Glutamatergic neuron (in vitro differentiated cells): ENCODE measurements at regions not wholly inside any gene's neighbourhood (a gene's known extent, or its start where the extent isn't known, plus 50 kb on each side); places are given as distances from the start of the nearest gene placed in this dataset.

Experiments
- DNase-seq: peaks from one replicate; pipeline ENCODE4 v3.0.0; 2022
- H3K27ac Mint-ChIP-seq: one replicate; pipeline ENCODE4 v1.8.0; 2020; ENCODE audit warnings: mild to moderate bottlenecking, mixed read lengths, inconsistent platforms; ENCODE audit not compliant: unreplicated experiment
- H3K27me3 Mint-ChIP-seq: one replicate; pipeline ENCODE4 v1.8.0; 2020; ENCODE audit warnings: mild to moderate bottlenecking, moderate library complexity, mixed read lengths, inconsistent platforms; ENCODE audit not compliant: unreplicated experiment
- H3K36me3 Mint-ChIP-seq: one replicate; pipeline ENCODE4 v1.8.0; 2020; ENCODE audit warnings: mild to moderate bottlenecking, mixed read lengths, inconsistent platforms; ENCODE audit not compliant: unreplicated experiment
- H3K4me1 Mint-ChIP-seq: one replicate; pipeline ENCODE4 v1.8.0; 2020; ENCODE audit warnings: mild to moderate bottlenecking, low read depth, mixed read lengths, inconsistent platforms; ENCODE audit not compliant: unreplicated experiment
- H3K4me3 Mint-ChIP-seq: one replicate; pipeline ENCODE4 v1.8.0; 2020; ENCODE audit warnings: mild to moderate bottlenecking, mixed read lengths, inconsistent platforms; ENCODE audit not compliant: unreplicated experiment
- H3K9me3 Mint-ChIP-seq: one replicate; pipeline ENCODE4 v1.8.0; 2020; ENCODE audit warnings: mild to moderate bottlenecking, moderate library complexity, mixed read lengths, inconsistent platforms; ENCODE audit not compliant: unreplicated experiment
- CTCF ChIP-seq: fragments of 200-600 bp; sonication (generic); IDR thresholded peaks from one replicate; pipeline ENCODE4 v1.5.0; 2021; ENCODE audit not compliant: partially characterized antibody, unreplicated experiment

- no peak for DNase-seq
- Mint-ChIP-seq H3K4me3 (no peak overlapping the region), H3K9me3 (no peaks in the 10 kb centered on the region)
Observed at GRCh38 chr7:54701982-54702381, 57.0 kb downstream of the SEC61G start.

GRCh38 chr7:54699715-54700114 lies 59.3 kb downstream of the SEC61G start:
- H3K9me3 Mint-ChIP-seq = no peaks in the 10 kb centered on the region
- DNase-seq = no peak
- no peak for TF ChIP-seq CTCF
- H3K36me3 Mint-ChIP-seq = no peaks in the 10 kb centered on the region
- no peaks in the 10 kb centered on the region for H3K4me1 Mint-ChIP-seq
- peaks cover 4% of the 10 kb centered on the region for H3K27me3 Mint-ChIP-seq
- H3K27ac Mint-ChIP-seq = no peak overlapping the region
- H3K4me3 Mint-ChIP-seq = no peak overlapping the region

More at GRCh38 chr7:54701982-54702381, 57.0 kb downstream of the SEC61G start:
- Mint-ChIP-seq H3K36me3 (no peaks in the 10 kb centered on the region), H3K4me1 (no peaks in the 10 kb centered on the region), H3K27me3 (peaks cover 6% of the 10 kb centered on the region), H3K27ac (no peak overlapping the region)
- TF ChIP-seq CTCF = no peak

GRCh38 chr7:54697659-54698186 lies 61.3 kb downstream of the SEC61G start:
- H3K27me3 Mint-ChIP-seq = no peaks in the 10 kb centered on the region
- no peak overlapping the region for H3K4me3 Mint-ChIP-seq
- H3K9me3 Mint-ChIP-seq = no peaks in the 10 kb centered on the region
- H3K4me1 Mint-ChIP-seq = no peaks in the 10 kb centered on the region
- H3K36me3 Mint-ChIP-seq = no peaks in the 10 kb centered on the region
- no peak overlapping the region for H3K27ac Mint-ChIP-seq
- DNase-seq = no peak
- no peak for TF ChIP-seq CTCF

GRCh38 chr7:54690892-54691291 lies 68.1 kb downstream of the SEC61G start:
- no peaks in the 10 kb centered on the region for H3K36me3 Mint-ChIP-seq
- no peaks in the 10 kb centered on the region for H3K4me1 Mint-ChIP-seq
- H3K9me3 Mint-ChIP-seq = peaks cover 1% of the 10 kb centered on the region
- no peak overlapping the region for H3K27ac Mint-ChIP-seq
- no peaks in the 10 kb centered on the region for H3K27me3 Mint-ChIP-seq
- TF ChIP-seq CTCF = no peak
- no peak for DNase-seq
- H3K4me3 Mint-ChIP-seq = no peak overlapping the region

GRCh38 chr7:54690050-54690443 lies 69.0 kb downstream of the SEC61G start:
- Mint-ChIP-seq H3K4me3 (no peak overlapping the region), H3K27me3 (no peaks in the 10 kb centered on the region), H3K36me3 (no peaks in the 10 kb centered on the region), H3K9me3 (peaks cover 1% of the 10 kb centered on the region), H3K4me1 (no peaks in the 10 kb centered on the region), H3K27ac (no peak overlapping the region)
- no peak for TF ChIP-seq CTCF
- no peak for DNase-seq
